ENCODE measurements at regions not wholly inside any gene's neighbourhood (a gene's known extent, or its start where the extent isn't known, plus 50 kb on each side); places are given as distances from the start of the nearest gene placed in this dataset.
A peak's percentile ranks its signal among the peaks of the same experiment; 100 is the strongest.
"Not testable (repeated sequence)": the region's sequence is repeated elsewhere in the genome, so short reads cannot be mapped to it uniquely, and the experiment has no call there.

GRCh38 chrX:64739792-64740378 is 236.4 kb downstream of the ZC4H2 start:
- TF ChIP-seq CTCF (IDR thresholded peaks at IDR 0.05) (no peak), EP300 (IDR thresholded peaks at IDR 0.05; ENCODE audit: low read depth) (no peak), POLR2A (IDR thresholded peaks at IDR 0.05) (no peak), POLR2AphosphoS5 (IDR thresholded peaks at IDR 0.05) (no peak)
- Histone ChIP-seq H3K4me1 (no peaks in the 10 kb centered on the region), H3K27ac (no peak overlapping the region), H3K4me3 (no peak overlapping the region), H3K36me3 (no peaks in the 10 kb centered on the region), H3K27me3 (no peaks in the 10 kb centered on the region), H3K9me3 (no peaks in the 10 kb centered on the region)
- WGBS, 2 donors (ENCODE audit: low coverage in 1 of 2): 43% methylated on average over 7 of the region's 7 CpGs; no CpG with 5 or more reads in 1 of the 2 donors
- intact Hi-C loops (cut with DNase I; ENCODE audit: low total_unique reads): no loop called here
- in situ Hi-C loops (cut with MboI; ENCODE audit: low pct_ligation_motif_present in 1 of 4, low pct_unique_long_range_greater_than_20kb in 1 of 4, low sequenced_read_pairs in 3 of 4): no loop called here
- DNase-seq: peak; percentile 18

GRCh38 chrX:64698317-64698716 is 277.9 kb downstream of the ZC4H2 start:
- WGBS, 2 donors (ENCODE audit: low coverage in 1 of 2): 86% methylated on average over 9 of the region's 9 CpGs; no CpG with 5 or more reads in 1 of the 2 donors
- no peaks in the 10 kb centered on the region for H3K27me3 ChIP-seq
- in situ Hi-C loops (cut with MboI; ENCODE audit: low pct_ligation_motif_present in 1 of 4, low pct_unique_long_range_greater_than_20kb in 1 of 4, low sequenced_read_pairs in 3 of 4): no loop called here

GRCh38 chrX:64695372-64695771 is 280.9 kb downstream of the ZC4H2 start:
- in situ Hi-C loops (cut with MboI; ENCODE audit: low pct_ligation_motif_present in 1 of 4, low pct_unique_long_range_greater_than_20kb in 1 of 4, low sequenced_read_pairs in 3 of 4); H3K27me3 ChIP-seq; DNase-seq; H3K36me3 ChIP-seq; intact Hi-C loops (cut with DNase I; ENCODE audit: low total_unique reads); H3K9me3 ChIP-seq; H3K27ac ChIP-seq; H3K4me1 ChIP-seq; H3K4me3 ChIP-seq: not testable (repeated sequence)
- 69% methylated on average over 7 of the region's 7 CpGs; no CpG with 5 or more reads in 1 of the 2 donors for WGBS, 2 donors (ENCODE audit: low coverage in 1 of 2)

More at GRCh38 chrX:64698317-64698716, 277.9 kb downstream of the ZC4H2 start:
- no peaks in the 10 kb centered on the region for H3K9me3 ChIP-seq
- H3K4me1 ChIP-seq: no peaks in the 10 kb centered on the region
- H3K27ac ChIP-seq: no peak overlapping the region
- intact Hi-C loops (cut with DNase I; ENCODE audit: low total_unique reads): no loop called here
- no peaks in the 10 kb centered on the region for H3K36me3 ChIP-seq
- no peak for DNase-seq
- H3K4me3 ChIP-seq: no peak overlapping the region
- TF ChIP-seq CTCF (IDR thresholded peaks at IDR 0.05): no peak
- no peak for TF ChIP-seq EP300 (IDR thresholded peaks at IDR 0.05; ENCODE audit: low read depth)
- no peak for TF ChIP-seq POLR2AphosphoS5 (IDR thresholded peaks at IDR 0.05)
- TF ChIP-seq POLR2A (IDR thresholded peaks at IDR 0.05): no peak

- no peaks in the 10 kb centered on the region for H3K36me3 ChIP-seq
- in situ Hi-C loops (cut with MboI; ENCODE audit: low pct_ligation_motif_present in 1 of 4, low pct_unique_long_range_greater_than_20kb in 1 of 4, low sequenced_read_pairs in 3 of 4): no loop called here
- no peak for DNase-seq
- no peak overlapping the region for H3K27ac ChIP-seq
- no peak for TF ChIP-seq POLR2A (IDR thresholded peaks at IDR 0.05)
- TF ChIP-seq CTCF (IDR thresholded peaks at IDR 0.05): no peak
- no peak for TF ChIP-seq POLR2AphosphoS5 (IDR thresholded peaks at IDR 0.05)
- no peak for TF ChIP-seq EP300 (IDR thresholded peaks at IDR 0.05; ENCODE audit: low read depth)
- no peaks in the 10 kb centered on the region for H3K4me1 ChIP-seq
- intact Hi-C loops (cut with DNase I; ENCODE audit: low total_unique reads): no loop called here
- H3K27me3 ChIP-seq: no peaks in the 10 kb centered on the region
- H3K9me3 ChIP-seq: no peaks in the 10 kb centered on the region
- H3K4me3 ChIP-seq: no peak overlapping the region
- 100% methylated on average over 1 of the region's 1 CpG; no CpG with 5 or more reads in 1 of the 2 donors for WGBS, 2 donors (ENCODE audit: low coverage in 1 of 2)
Observed at GRCh38 chrX:64662876-64663275, 267.6 kb upstream of the MTMR8 start.

- H3K4me3 ChIP-seq; H3K27ac ChIP-seq; intact Hi-C loops (cut with DNase I; ENCODE audit: low total_unique reads); H3K9me3 ChIP-seq; DNase-seq; H3K36me3 ChIP-seq; H3K27me3 ChIP-seq; in situ Hi-C loops (cut with MboI; ENCODE audit: low pct_ligation_motif_present in 1 of 4, low pct_unique_long_range_greater_than_20kb in 1 of 4, low sequenced_read_pairs in 3 of 4); H3K4me1 ChIP-seq: not testable (repeated sequence)
- WGBS, 2 donors (ENCODE audit: low coverage in 1 of 2): 37% methylated on average over 6 of the region's 6 CpGs; no CpG with 5 or more reads in 1 of the 2 donors
Observed at GRCh38 chrX:64657229-64657628, 262.0 kb upstream of the MTMR8 start.
